ENCODE measurements at regions not wholly inside any gene's neighbourhood (a gene's known extent, or its start where the extent isn't known, plus 50 kb on each side); places are given as distances from the start of the nearest gene placed in this dataset.

- Histone ChIP-seq H4K20me1 (replicated peaks; ENCODE audit: control insufficient read depth, insufficient read depth, low read length) (no peaks in the 10 kb centered on the region), H3K27me3 (ENCODE audit: control insufficient read depth in 2 of 2, insufficient read depth in 2 of 2, low read length in 2 of 2) (peaks cover 0 to 6% of the 10 kb centered on the region in 2 experiments; a peak in 2 of 5 replicates), H3K79me2 (ENCODE audit: control insufficient read depth, insufficient read depth, low read length) (no peaks in the 10 kb centered on the region), H3K4me2 (ENCODE audit: insufficient read depth, low read length) (no peak overlapping the region), H3K4me3 (no peak overlapping the region), H3K4me1 (replicated peaks in 1 of 2; ENCODE audit: control insufficient read depth in 2 of 2, insufficient read depth in 2 of 2, low read length in 2 of 2) (peaks cover 0 to 5% of the 10 kb centered on the region in 2 experiments; a peak in 1 of 5 replicates), H3K36me3 (ENCODE audit: control insufficient read depth, insufficient read depth, low read length) (no peaks in the 10 kb centered on the region), H3K9ac (ENCODE audit: insufficient read depth in 1 of 2, low read depth in 2 of 2, low read length in 2 of 2) (no peak overlapping the region), H2AFZ (ENCODE audit: low read depth, low read length) (no peak overlapping the region), H3K9me1 (ENCODE audit: control insufficient read depth, insufficient read depth, low read length) (no peaks in the 10 kb centered on the region), H3K9me3 (replicated peaks; ENCODE audit: control insufficient read depth, insufficient read depth, low read depth, low read length) (no peaks in the 10 kb centered on the region), H3K27ac (ENCODE audit: extremely low read depth, low read depth, low read length) (no peak overlapping the region)
- in situ Hi-C loops (cut with MboI) = loop anchor here (5.0 to 10.0 kb wide), 5 partner anchors 107 to 665 kb away; no protein-coding TSS in a partner anchor
- BruUV-seq (replicated peaks) = no TSS peak
- DNase-seq (ENCODE audit: extremely low read depth in 1 of 4, low spot score in 3 of 4) (no peak), ATAC-seq (no peak), FAIRE-seq (no peak)
- CTCF ChIA-PET (ENCODE audit: low intra/inter-chr PET ratio) = interaction anchor here (0.7 to 7.0 kb wide), 10 partner anchors 99 to 289 kb away, joined by 3 to 126 read pairs (median 16); no protein-coding TSS in a partner anchor
- peak; percentile 91 for TF ChIP-seq ZNF121 (CRISPR knock-in tag; conservative IDR thresholded peaks at IDR 0.05)
- no peak for TF ChIP-seq POLR3A (IDR thresholded peaks at IDR 0.05; ENCODE audit: borderline replicate concordance, extremely low read depth, insufficient read depth, insufficient read length)
- intact Hi-C loops (cut with micrococcal nuclease) = loop anchor here (1.0 to 10.0 kb wide), 6 partner anchors 98 to 287 kb away; no protein-coding TSS in a partner anchor
- 11% methylated on average over 4 of the region's 4 CpGs for WGBS (ENCODE audit: insufficient coverage, low coverage, missing lambda C conversion rate)
- POLR2A ChIA-PET = interaction anchor here (0.6 to 1.2 kb wide), 4 partner anchors 13 to 25 kb away, joined by 3 to 5 read pairs (median 4); no protein-coding TSS in a partner anchor
These were observed 70.0 kb upstream of the NBPF3 start for GRCh38 chr1:21369905-21370304.

- Histone ChIP-seq H3K4me1 (replicated peaks in 1 of 2; ENCODE audit: control insufficient read depth in 2 of 2, insufficient read depth in 2 of 2, low read length in 2 of 2) (peaks cover 0 to 5% of the 10 kb centered on the region in 2 experiments; a peak in 1 of 5 replicates), H3K27me3 (ENCODE audit: control insufficient read depth in 2 of 2, insufficient read depth in 2 of 2, low read length in 2 of 2) (peaks cover 5 to 6% of the 10 kb centered on the region in 2 experiments; a peak in 3 of 5 replicates), H3K9ac (ENCODE audit: insufficient read depth in 1 of 2, low read depth in 2 of 2, low read length in 2 of 2) (no peak overlapping the region), H2AFZ (ENCODE audit: low read depth, low read length) (no peak overlapping the region), H3K4me3 (no peak overlapping the region), H3K27ac (ENCODE audit: extremely low read depth, low read depth, low read length) (no peak overlapping the region), H3K9me1 (ENCODE audit: control insufficient read depth, insufficient read depth, low read length) (no peaks in the 10 kb centered on the region), H3K36me3 (ENCODE audit: control insufficient read depth, insufficient read depth, low read length) (no peaks in the 10 kb centered on the region), H3K79me2 (ENCODE audit: control insufficient read depth, insufficient read depth, low read length) (no peaks in the 10 kb centered on the region), H3K9me3 (replicated peaks; ENCODE audit: control insufficient read depth, insufficient read depth, low read depth, low read length) (no peaks in the 10 kb centered on the region), H4K20me1 (replicated peaks; ENCODE audit: control insufficient read depth, insufficient read depth, low read length) (no peaks in the 10 kb centered on the region), H3K4me2 (ENCODE audit: insufficient read depth, low read length) (no peak overlapping the region)
- FAIRE-seq (peak; percentile 92), DNase-seq (ENCODE audit: extremely low read depth in 1 of 4, low spot score in 3 of 4) (peak; percentile 72 to 86 (median 82)), ATAC-seq (peak; percentile 91)
- ChIA-PET CTCF (ENCODE audit: low intra/inter-chr PET ratio) (interaction anchor here (0.6 to 7.0 kb wide), 16 partner anchors 10 to 673 kb away, joined by 3 to 126 read pairs (median 4); no protein-coding TSS in a partner anchor), POLR2A (interaction anchor here (0.5 to 2.0 kb wide), 10 partner anchors 12 to 140 kb away, joined by 3 to 12 read pairs (median 4); no protein-coding TSS in a partner anchor)
- no TSS peak for BruUV-seq (replicated peaks)
- in situ Hi-C loops (cut with MboI) (loop anchor here (5.0 to 10.0 kb wide), 3 partner anchors 111 to 664 kb away; no protein-coding TSS in a partner anchor), intact Hi-C loops (cut with micrococcal nuclease) (loop anchor here (1.0 to 5.0 kb wide), 3 partner anchors 113 to 151 kb away; no protein-coding TSS in a partner anchor)
- 20% methylated on average over 9 of the region's 9 CpGs for WGBS (ENCODE audit: insufficient coverage, low coverage, missing lambda C conversion rate)
- TF ChIP-seq E2F3 (CRISPR knock-in tag; IDR thresholded peaks at IDR 0.05) (peak; percentile 44; the same call in 1 of the 2 replicates), HOXB6 (CRISPR knock-in tag; IDR thresholded peaks at IDR 0.05; ENCODE audit: borderline replicate concordance) (no peak), FIP1L1 (IDR thresholded peaks at IDR 0.05; ENCODE audit: low read depth, low read length, poor library complexity, severe bottlenecking) (no peak), ETV5 (CRISPR knock-in tag; IDR thresholded peaks at IDR 0.05; ENCODE audit: low read depth) (peak; percentile 55; the same call in 1 of the 2 replicates), TAL1 (IDR thresholded peaks at IDR 0.05) (no peak), ZKSCAN1 (IDR thresholded peaks at IDR 0.05; ENCODE audit: low read depth, low read length) (0 out of 2 replicates have a peak, but pooled peaks have one; percentile 20), RAD21 (CRISPR knock-in tag; conservative IDR thresholded peaks at IDR 0.05 in 1 of 2, IDR thresholded peaks at IDR 0.05 in 1 of 2) (peak; percentile 100), RBM34 (IDR thresholded peaks at IDR 0.05; ENCODE audit: borderline replicate concordance, insufficient read depth, low read length) (no peak), KDM2B (CRISPR knock-in tag; IDR thresholded peaks at IDR 0.05) (no peak), FOS (IDR thresholded peaks at IDR 0.05; ENCODE audit: extremely low read depth, insufficient read length) (no peak), MAFF (IDR thresholded peaks at IDR 0.05; ENCODE audit: low read length) (no peak), ZC3H11A (IDR thresholded peaks at IDR 0.05; ENCODE audit: low read depth, low read length) (no peak), PRMT5 (CRISPR knock-in tag; IDR thresholded peaks at IDR 0.05) (no peak)
These were observed 71.2 kb upstream of the NBPF3 start for GRCh38 chr1:21368515-21369289.

All from K562 (cell line).